ENCODE measurements at regions not wholly inside any gene's neighbourhood (a gene's known extent, or its start where the extent isn't known, plus 50 kb on each side); places are given as distances from the start of the nearest gene placed in this dataset.
"Not testable (repeated sequence)": the region's sequence is repeated elsewhere in the genome, so short reads cannot be mapped to it uniquely, and the experiment has no call there.

DNA sequence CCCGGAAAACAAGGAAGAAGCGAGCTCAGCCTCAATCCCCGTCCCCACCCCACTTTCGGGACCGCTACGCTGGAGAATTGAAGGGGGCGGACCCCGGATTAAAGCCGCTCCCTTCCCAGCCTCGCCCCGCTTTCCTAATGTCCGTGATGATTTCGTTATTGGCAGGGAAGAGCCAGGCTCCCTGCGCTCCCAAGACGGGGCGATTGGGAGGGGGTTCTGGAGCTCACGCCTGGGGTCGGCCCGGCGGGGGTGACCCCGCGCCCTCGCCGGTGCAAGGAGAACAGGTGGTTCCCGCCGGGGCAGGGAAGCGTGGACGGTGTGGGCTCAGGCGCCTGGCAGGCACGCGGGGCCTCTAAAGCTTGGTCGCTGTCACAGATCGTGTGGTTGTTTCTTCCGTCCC lies 131.5 kb downstream of the POTEM start:
- TF ChIP-seq, protein P1, sequence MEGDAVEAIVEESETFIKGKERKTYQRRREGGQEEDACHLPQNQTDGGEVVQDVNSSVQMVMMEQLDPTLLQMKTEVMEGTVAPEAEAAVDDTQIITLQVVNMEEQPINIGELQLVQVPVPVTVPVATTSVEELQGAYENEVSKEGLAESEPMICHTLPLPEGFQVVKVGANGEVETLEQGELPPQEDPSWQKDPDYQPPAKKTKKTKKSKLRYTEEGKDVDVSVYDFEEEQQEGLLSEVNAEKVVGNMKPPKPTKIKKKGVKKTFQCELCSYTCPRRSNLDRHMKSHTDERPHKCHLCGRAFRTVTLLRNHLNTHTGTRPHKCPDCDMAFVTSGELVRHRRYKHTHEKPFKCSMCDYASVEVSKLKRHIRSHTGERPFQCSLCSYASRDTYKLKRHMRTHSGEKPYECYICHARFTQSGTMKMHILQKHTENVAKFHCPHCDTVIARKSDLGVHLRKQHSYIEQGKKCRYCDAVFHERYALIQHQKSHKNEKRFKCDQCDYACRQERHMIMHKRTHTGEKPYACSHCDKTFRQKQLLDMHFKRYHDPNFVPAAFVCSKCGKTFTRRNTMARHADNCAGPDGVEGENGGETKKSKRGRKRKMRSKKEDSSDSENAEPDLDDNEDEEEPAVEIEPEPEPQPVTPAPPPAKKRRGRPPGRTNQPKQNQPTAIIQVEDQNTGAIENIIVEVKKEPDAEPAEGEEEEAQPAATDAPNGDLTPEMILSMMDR (IDR thresholded peaks at IDR 0.05) = not testable (repeated sequence)
- TF ChIP-seq POLR2A (IDR thresholded peaks at IDR 0.05) = not testable (repeated sequence)

Measured in lower leg skin (tissue), 3 donors.